ENCODE measurements at regions not wholly inside any gene's neighbourhood (a gene's known extent, or its start where the extent isn't known, plus 50 kb on each side); places are given as distances from the start of the nearest gene placed in this dataset.

DNA sequence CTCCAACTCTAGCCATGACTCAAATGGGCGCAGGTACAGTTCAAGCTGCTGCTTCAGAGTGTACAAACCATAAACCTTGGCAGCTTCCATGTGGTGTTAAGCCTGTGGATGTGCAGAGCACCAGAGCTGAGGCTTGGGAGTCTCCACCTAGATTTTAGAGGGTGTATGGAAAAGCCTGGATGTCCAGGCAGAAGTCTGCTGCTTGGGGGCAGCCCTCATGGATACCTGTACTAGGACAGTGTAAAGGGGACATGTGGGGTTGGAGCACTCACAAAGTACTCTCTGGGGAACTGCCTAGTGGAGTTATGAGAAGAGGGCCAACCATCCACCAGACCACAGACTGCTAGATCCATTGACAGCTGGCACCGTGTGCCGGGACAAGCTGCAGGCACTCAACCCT, 273.5 kb upstream of the ST8SIA4 start:
- TF ChIP-seq, protein P1, sequence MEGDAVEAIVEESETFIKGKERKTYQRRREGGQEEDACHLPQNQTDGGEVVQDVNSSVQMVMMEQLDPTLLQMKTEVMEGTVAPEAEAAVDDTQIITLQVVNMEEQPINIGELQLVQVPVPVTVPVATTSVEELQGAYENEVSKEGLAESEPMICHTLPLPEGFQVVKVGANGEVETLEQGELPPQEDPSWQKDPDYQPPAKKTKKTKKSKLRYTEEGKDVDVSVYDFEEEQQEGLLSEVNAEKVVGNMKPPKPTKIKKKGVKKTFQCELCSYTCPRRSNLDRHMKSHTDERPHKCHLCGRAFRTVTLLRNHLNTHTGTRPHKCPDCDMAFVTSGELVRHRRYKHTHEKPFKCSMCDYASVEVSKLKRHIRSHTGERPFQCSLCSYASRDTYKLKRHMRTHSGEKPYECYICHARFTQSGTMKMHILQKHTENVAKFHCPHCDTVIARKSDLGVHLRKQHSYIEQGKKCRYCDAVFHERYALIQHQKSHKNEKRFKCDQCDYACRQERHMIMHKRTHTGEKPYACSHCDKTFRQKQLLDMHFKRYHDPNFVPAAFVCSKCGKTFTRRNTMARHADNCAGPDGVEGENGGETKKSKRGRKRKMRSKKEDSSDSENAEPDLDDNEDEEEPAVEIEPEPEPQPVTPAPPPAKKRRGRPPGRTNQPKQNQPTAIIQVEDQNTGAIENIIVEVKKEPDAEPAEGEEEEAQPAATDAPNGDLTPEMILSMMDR (IDR thresholded peaks at IDR 0.05; ENCODE audit: low read depth, low read length) = no peak
- TF ChIP-seq EZH2phosphoT487 (IDR thresholded peaks at IDR 0.05; ENCODE audit: low read depth) = no peak
- Histone ChIP-seq H3K79me2 (ENCODE audit: low read length) (no peaks in the 10 kb centered on the region), H3K27me3 (ENCODE audit: low read depth, low read length) (no peaks in the 10 kb centered on the region), H3K4me1 (ENCODE audit: low read length) (no peaks in the 10 kb centered on the region), H3K9ac (ENCODE audit: low read length) (no peak overlapping the region), H3K27ac (ENCODE audit: low read length) (no peak overlapping the region), H3K4me3 (ENCODE audit: low read length) (no peak overlapping the region), H4K20me1 (ENCODE audit: insufficient read depth, low read length) (no peaks in the 10 kb centered on the region), H3K36me3 (replicated peaks; ENCODE audit: low read depth, low read length) (no peaks in the 10 kb centered on the region), H3K9me3 (ENCODE audit: insufficient read depth, low read length) (no peaks in the 10 kb centered on the region), H2AFZ (ENCODE audit: low read depth, low read length) (no peak overlapping the region), H3K4me2 (ENCODE audit: low read length) (no peak overlapping the region)

DNA sequence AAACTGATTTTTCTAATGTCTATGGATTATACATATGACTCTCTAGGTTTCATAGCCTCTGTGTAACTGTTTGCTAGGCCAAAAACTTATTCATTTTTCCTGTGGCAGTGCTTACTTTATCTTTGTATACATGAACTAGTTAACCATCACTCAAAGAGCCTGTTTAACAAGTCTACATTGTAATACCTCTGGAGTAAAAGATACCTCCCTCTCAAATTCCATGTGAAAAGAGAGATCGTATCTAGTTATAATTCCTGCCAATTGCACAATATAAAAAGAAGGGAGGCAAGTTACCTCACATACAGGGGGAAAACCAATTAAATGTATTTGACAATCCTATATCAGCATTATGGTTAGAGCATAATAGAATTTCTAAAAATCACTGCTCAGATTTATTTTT, 271.9 kb upstream of the ST8SIA4 start:
- H3K4me1 ChIP-seq (ENCODE audit: low read length) = no peaks in the 10 kb centered on the region
- H3K27me3 ChIP-seq (ENCODE audit: low read depth, low read length) = no peaks in the 10 kb centered on the region
- no peak overlapping the region for H3K27ac ChIP-seq (ENCODE audit: low read length)
- no peak overlapping the region for H3K9ac ChIP-seq (ENCODE audit: low read length)
- no peak overlapping the region for H3K4me3 ChIP-seq (ENCODE audit: low read length)
- no peaks in the 10 kb centered on the region for H4K20me1 ChIP-seq (ENCODE audit: insufficient read depth, low read length)
- H2AFZ ChIP-seq (ENCODE audit: low read depth, low read length) = no peak overlapping the region
- no peak for TF ChIP-seq EZH2phosphoT487 (IDR thresholded peaks at IDR 0.05; ENCODE audit: low read depth)
- TF ChIP-seq, protein P1 (IDR thresholded peaks at IDR 0.05; ENCODE audit: low read depth, low read length) = no peak
- no peaks in the 10 kb centered on the region for H3K9me3 ChIP-seq (ENCODE audit: insufficient read depth, low read length)
- no peaks in the 10 kb centered on the region for H3K36me3 ChIP-seq (replicated peaks; ENCODE audit: low read depth, low read length)
- no peak overlapping the region for H3K4me2 ChIP-seq (ENCODE audit: low read length)
- no peaks in the 10 kb centered on the region for H3K79me2 ChIP-seq (ENCODE audit: low read length)

DNA sequence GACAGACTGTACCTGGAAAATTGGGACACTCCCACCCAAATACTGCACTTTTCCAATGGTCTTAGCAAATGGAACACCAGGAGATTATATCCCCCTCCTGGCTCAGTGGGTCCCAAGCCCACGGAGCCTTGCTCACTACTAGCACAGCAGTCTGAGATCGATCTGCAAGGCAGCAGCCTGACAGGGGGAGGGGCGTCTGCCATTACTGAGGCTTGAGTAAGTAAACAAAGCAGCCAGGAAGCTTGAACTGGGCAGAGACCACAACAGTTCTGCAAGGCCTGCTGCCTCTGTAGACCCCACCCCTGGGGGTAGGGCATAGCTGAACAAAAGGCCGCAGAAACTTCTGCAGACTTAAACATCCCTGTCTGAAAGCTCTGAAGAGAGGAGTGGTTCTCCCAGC, 260.0 kb upstream of the ST8SIA4 start:
- H3K4me1 ChIP-seq (ENCODE audit: low read length) = no peaks in the 10 kb centered on the region
- no peaks in the 10 kb centered on the region for H3K9me3 ChIP-seq (ENCODE audit: insufficient read depth, low read length)
- no peak overlapping the region for H2AFZ ChIP-seq (ENCODE audit: low read depth, low read length)
- H3K9ac ChIP-seq (ENCODE audit: low read length) = no peak overlapping the region
- no peak overlapping the region for H3K27ac ChIP-seq (ENCODE audit: low read length)
- TF ChIP-seq, protein P1 (IDR thresholded peaks at IDR 0.05; ENCODE audit: low read depth, low read length) = no peak
- no peak for TF ChIP-seq EZH2phosphoT487 (IDR thresholded peaks at IDR 0.05; ENCODE audit: low read depth)
- H3K36me3 ChIP-seq (replicated peaks; ENCODE audit: low read depth, low read length) = no peaks in the 10 kb centered on the region
- H3K4me3 ChIP-seq (ENCODE audit: low read length) = no peak overlapping the region
- H3K4me2 ChIP-seq (ENCODE audit: low read length) = no peak overlapping the region
- H3K27me3 ChIP-seq (ENCODE audit: low read depth, low read length) = no peaks in the 10 kb centered on the region
- H4K20me1 ChIP-seq (ENCODE audit: insufficient read depth, low read length) = no peaks in the 10 kb centered on the region
- H3K79me2 ChIP-seq (ENCODE audit: low read length) = no peaks in the 10 kb centered on the region

- Histone ChIP-seq H3K79me2 (ENCODE audit: low read length) (no peaks in the 10 kb centered on the region), H3K9ac (ENCODE audit: low read length) (no peak overlapping the region), H2AFZ (ENCODE audit: low read depth, low read length) (no peak overlapping the region), H4K20me1 (ENCODE audit: insufficient read depth, low read length) (no peaks in the 10 kb centered on the region), H3K4me2 (ENCODE audit: low read length) (no peak overlapping the region), H3K4me3 (ENCODE audit: low read length) (no peak overlapping the region), H3K27me3 (ENCODE audit: low read depth, low read length) (no peaks in the 10 kb centered on the region), H3K27ac (ENCODE audit: low read length) (no peak overlapping the region), H3K4me1 (ENCODE audit: low read length) (no peaks in the 10 kb centered on the region), H3K36me3 (replicated peaks; ENCODE audit: low read depth, low read length) (no peaks in the 10 kb centered on the region), H3K9me3 (ENCODE audit: insufficient read depth, low read length) (no peaks in the 10 kb centered on the region)
- TF ChIP-seq EZH2phosphoT487 (IDR thresholded peaks at IDR 0.05; ENCODE audit: low read depth) = no peak
- TF ChIP-seq, protein P1 (IDR thresholded peaks at IDR 0.05; ENCODE audit: low read depth, low read length) = no peak
Measured at GRCh38 chr5:101160002-101160401, 256.9 kb upstream of the ST8SIA4 start.

All from OCI-LY3 (cell line).